ENCODE measurements at regions not wholly inside any gene's neighbourhood (a gene's known extent, or its start where the extent isn't known, plus 50 kb on each side); places are given as distances from the start of the nearest gene placed in this dataset.
"Not testable (repeated sequence)": the region's sequence is repeated elsewhere in the genome, so short reads cannot be mapped to it uniquely, and the experiment has no call there.

GRCh38 chr1:58939666-58940370, 156.0 kb upstream of the JUN start:
- no peak for DNase-seq

- DNase-seq: peak; percentile 44
Observed at GRCh38 chr1:58941471-58942289, 157.8 kb upstream of the JUN start.

GRCh38 chr1:58942759-58943191, 158.9 kb upstream of the JUN start:
- no peak for DNase-seq

- DNase-seq: no peak
Observed at GRCh38 chr1:58943776-58944175, 159.9 kb upstream of the JUN start.

- DNase-seq: no peak
Observed at GRCh38 chr1:58944439-58944838, 160.6 kb upstream of the JUN start.

GRCh38 chr1:58946390-58946789, 162.5 kb upstream of the JUN start:
- DNase-seq: no peak

GRCh38 chr1:58948671-58949070, 164.8 kb upstream of the JUN start:
- no peak for DNase-seq

GRCh38 chr1:58949551-58950220, 165.8 kb upstream of the JUN start:
- DNase-seq: no peak

GRCh38 chr1:58950897-58951296, 167.1 kb upstream of the JUN start:
- no peak for DNase-seq

GRCh38 chr1:58953951-58954350, 170.1 kb upstream of the JUN start:
- not testable (repeated sequence) for DNase-seq

GRCh38 chr1:58963287-58963686, 179.4 kb upstream of the JUN start:
- not testable (repeated sequence) for DNase-seq

GRCh38 chr1:58964428-58964827, 180.6 kb upstream of the JUN start:
- DNase-seq: no peak

- DNase-seq: peak; percentile 30
Observed at GRCh38 chr1:58964880-58965279, 181.0 kb upstream of the JUN start.

- no peak for DNase-seq
Observed at GRCh38 chr1:58966103-58966916, 182.5 kb upstream of the JUN start.

- no peak for DNase-seq
Observed at GRCh38 chr1:58966917-58967740, 183.3 kb upstream of the JUN start.

GRCh38 chr1:58968360-58968952, 184.6 kb upstream of the JUN start:
- no peak for DNase-seq

GRCh38 chr1:58969176-58969575, 185.3 kb upstream of the JUN start:
- DNase-seq: peak; percentile 28

GRCh38 chr1:58971629-58972140, 187.8 kb upstream of the JUN start:
- DNase-seq: no peak

- no peak for DNase-seq
Observed at GRCh38 chr1:58975888-58976287, 192.0 kb upstream of the JUN start.

GRCh38 chr1:58976294-58976693, 192.4 kb upstream of the JUN start:
- DNase-seq: no peak

- DNase-seq: no peak
Observed at GRCh38 chr1:58977598-58977997, 193.8 kb upstream of the JUN start.

Measured in NK-92 treated with Interleukin-12 subunit alpha and Interleukin-12 subunit beta, amount 100 ng/mL, for 24 hours (cell line).